Stimulated activated naive CD4-positive, alpha-beta T cell treated with Interleukin-2 at 50 U/mL for 16 hours (primary cell): ENCODE measurements at regions not wholly inside any gene's neighbourhood (a gene's known extent, or its start where the extent isn't known, plus 50 kb on each side); places are given as distances from the start of the nearest gene placed in this dataset.

Experiments used
- DNase-seq: peaks from one replicate; lab custom pipeline; 2025; lab: John Stamatoyannopoulos, UW

GRCh38 chr5:39891376-39891775, 466.6 kb upstream of the DAB2 start:
- DNase-seq, result no peak

DNA sequence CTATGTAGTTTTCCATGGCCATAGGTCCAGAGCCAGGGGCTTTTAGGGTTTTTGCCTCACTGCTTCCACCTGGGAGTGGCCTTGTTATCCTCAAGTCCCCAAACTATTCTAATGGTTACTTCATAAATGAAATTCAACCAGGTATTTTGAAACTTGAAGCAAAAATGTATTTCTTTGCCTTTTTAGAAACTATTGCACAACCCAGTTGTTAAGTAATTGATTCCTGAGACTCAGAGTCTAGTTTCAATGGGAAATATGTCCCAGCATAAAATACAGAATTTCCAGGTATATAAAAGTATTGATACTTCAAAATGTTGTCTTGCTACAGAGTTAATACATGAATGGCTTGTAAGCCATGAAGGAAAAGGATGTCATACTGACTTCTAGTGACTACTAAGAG, 456.2 kb upstream of the DAB2 start:
- no peak for DNase-seq

DNA sequence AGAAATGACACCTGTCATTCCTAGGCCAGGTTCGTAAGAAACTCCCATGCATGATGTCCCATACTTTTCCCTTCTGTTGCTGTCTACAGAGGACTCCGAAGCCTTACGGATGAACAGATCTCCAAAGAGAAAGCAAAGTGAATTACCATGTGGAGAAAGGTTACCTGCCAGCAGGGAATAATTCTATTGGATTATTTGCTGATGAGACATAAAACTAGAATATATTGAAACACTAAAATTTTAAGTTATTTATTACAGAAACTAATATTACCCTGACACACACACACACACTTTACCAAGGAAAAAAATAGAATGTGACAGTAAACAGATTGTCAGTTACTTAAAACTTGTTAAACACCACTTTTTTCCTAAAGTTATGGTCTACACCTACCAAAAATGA, 452.7 kb upstream of the DAB2 start:
- DNase-seq, result no peak

DNA sequence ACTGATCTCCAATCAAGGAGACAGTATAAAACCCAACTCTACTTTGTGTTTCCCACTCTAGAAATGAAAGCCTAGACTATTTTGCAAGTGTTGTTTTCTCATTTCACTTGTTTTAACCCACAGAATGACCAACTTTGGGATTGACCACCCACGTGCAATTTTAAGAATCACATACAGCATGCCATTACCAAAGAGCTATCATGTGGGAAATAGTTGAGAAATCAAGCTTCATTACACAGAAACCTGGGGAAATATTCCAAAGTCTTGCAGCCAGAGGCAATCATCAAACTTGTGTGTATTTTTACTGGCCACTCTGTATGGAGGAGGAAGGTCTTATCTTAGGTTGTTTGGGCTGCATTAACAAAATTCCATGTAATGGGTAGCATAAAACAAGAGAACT, 451.4 kb upstream of the DAB2 start:
- no peak for DNase-seq

- no peak for DNase-seq
These were observed 445.4 kb upstream of the DAB2 start for GRCh38 chr5:39870137-39870536.

- no peak for DNase-seq
These were observed 444.6 kb upstream of the DAB2 start for GRCh38 chr5:39869396-39869795.

- DNase-seq, result no peak
These were observed 443.1 kb upstream of the DAB2 start for GRCh38 chr5:39867923-39868322.

GRCh38 chr5:39863926-39864552, 439.3 kb upstream of the DAB2 start:
- no peak for DNase-seq

DNA sequence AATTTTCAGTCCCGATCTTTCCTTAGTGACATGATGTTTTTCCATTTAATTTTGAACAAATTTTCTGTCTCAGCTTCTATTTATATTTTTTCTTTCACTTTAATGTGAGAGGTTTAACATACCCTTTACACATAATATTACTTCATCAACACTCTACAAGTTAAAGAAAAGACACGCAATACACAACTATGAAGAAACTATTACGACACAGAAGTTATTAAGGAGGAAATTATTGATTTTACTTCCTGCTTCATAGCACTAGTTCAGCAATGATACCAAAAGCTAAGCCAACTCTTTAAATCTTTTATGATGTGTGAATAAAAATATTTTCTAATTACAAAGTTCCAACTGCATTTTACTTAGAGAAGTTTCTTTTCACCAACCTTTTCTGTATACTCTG, 432.3 kb upstream of the DAB2 start:
- DNase-seq, result no peak

- no peak for DNase-seq
These were observed 430.1 kb upstream of the DAB2 start for GRCh38 chr5:39854771-39855410.

DNA sequence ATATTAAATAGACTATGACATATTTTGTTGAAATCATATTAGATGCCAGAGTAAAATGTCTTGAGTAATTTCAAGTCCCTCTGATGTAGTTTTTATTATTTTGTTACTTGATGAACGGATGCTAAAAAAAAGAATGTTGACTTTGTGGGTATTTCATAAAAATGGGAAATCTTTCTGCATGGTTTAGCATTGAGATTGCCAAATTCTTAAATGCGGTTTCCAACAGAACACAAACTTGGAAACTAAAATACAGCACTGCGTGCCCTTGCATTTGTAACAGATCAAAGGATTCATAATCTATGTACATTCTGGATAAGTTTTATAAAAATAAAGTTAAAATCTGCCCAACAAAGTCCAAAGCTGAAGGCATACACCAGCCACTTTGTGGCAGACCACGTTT, 425.5 kb upstream of the DAB2 start:
- DNase-seq, result no peak

GRCh38 chr5:39846144-39846543, 421.4 kb upstream of the DAB2 start:
- no peak for DNase-seq

DNA sequence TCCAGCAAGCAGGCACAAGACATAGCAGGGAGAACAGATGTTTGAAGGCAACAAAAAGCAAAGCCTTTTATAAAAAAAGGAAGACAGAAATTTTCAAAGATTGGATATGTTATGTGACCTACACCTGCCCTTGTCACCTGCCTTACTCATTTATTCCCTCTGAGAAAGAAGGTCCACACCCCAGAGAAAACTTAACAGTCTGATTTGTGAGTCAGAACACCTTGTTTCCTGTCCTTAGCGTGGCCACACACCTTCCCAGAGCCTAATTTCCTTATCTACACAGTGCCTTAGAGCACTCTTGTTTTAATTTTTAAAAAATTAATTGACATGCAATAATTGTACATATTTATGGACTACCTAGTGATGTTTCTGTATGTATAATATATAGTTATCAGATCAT, 419.0 kb upstream of the DAB2 start:
- DNase-seq, result no peak

GRCh38 chr5:39835371-39835770, 410.6 kb upstream of the DAB2 start:
- no peak for DNase-seq

DNA sequence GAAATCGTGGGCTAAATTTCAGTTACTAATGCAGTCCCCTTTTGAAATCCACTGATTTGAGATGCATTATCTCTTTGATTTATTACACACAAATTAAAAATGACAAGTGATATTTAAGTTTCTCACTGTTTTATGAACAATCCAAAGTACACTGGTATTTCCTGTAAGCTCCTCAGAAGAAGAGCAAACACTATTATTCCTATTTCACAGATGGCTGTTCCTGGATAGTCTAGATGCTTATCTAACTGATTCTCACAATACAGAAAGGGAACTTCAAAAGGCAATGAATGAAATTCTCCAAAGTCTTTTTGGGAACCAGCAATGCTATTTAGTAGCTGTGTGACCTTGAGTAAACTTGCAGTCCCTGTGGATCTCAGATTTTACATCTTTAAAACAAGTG, 404.7 kb upstream of the DAB2 start:
- DNase-seq, result no peak

DNA sequence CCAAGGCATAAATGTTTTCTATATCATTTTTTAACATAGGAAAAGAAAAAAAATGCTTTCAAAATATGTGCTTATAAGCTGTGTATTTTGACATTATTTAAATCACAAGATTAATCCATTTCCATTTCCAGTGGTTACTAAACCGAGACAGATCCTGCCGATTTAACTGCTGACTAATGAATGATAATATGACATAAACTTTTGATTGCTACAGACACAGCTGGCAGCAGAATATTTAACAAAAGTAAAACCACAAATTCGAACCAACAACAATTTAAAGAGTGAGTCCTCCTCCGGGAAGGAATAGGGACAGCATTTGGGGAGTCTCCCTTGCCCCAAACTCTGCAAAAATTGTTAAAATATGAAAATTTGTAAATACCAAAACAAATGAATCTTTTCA, 401.3 kb upstream of the DAB2 start:
- DNase-seq, result no peak

- DNase-seq, result no peak
These were observed 400.5 kb upstream of the DAB2 start for GRCh38 chr5:39825301-39825700.

DNA sequence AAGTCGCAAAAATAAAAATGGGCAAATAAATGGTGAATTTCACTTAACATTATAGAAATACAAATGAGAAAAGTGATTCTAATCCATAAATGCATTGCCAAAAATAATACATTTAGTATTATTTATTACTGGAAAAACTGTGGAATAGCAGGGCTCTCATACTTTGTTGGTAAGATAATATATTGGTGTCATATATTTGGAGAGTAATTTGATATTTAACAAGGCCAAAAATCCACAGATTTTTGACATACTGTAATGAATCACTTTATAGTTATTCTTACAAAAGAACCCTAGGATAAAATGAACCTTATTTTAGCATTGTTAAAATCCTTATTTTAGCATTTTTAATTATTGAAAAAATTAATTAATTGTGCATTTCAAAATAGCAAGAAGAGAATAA, 397.2 kb upstream of the DAB2 start:
- DNase-seq, result no peak

DNA sequence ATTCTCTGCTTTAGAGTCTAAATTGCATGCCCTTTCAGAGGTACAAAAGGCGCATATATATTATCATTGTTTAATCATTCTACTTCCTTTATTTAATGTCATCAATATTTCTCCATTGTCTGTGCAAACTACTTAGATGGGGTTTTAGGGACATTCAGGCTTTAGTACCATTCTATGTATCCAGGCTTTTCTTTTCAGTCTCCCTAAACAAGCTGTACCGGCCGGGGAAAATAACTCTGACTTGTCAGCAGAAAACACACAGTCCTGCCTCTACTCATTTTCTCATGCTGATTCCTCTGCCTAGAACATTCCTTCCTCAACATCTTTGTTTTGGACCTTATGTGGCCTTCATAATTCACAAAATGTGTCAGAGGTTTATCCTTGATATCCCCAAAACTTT, 392.1 kb upstream of the DAB2 start:
- no peak for DNase-seq

GRCh38 chr5:39816156-39816845, 391.5 kb upstream of the DAB2 start:
- DNase-seq, result no peak

DNA sequence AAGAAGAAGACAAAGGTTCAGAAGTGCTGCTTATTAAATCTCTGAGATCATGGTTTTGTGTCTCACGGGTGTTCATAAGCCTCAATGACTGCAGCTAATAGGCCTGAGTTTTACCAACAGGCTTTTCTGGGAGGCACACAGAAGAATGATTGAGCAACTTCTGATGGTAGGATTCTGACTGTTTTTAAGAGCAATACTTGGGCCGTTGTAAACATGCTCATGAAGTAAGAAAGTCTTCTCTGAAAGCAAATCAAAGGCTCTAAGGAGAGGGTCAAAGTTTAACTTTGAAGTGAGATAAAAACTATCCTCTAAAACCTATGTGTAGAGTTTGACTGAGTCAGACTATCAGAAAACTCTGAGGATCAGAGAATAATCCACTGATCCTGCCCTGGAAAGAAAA, 390.9 kb upstream of the DAB2 start:
- DNase-seq, result no peak

DNA sequence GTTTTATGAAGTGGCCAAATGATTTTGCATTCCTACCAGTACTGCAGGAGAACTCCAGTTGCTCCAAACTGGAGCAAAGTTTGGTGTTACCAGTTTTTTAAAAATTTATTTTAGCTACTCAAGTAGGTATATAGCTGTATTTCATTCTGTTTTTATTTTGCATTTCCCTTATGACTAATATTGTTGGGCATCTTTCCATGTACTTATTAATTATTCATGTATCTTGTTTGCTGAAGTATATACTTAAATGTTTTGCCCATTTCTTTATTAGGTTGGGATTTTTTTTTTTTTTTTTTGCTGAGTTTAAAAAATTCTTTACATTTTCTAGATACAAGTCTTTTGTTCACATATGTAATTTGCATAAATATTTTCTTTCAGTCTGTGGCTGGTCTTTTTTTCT, 386.6 kb upstream of the DAB2 start:
- DNase-seq, result no peak

GRCh38 chr5:39808656-39809055, 383.9 kb upstream of the DAB2 start:
- no peak for DNase-seq

- no peak for DNase-seq
These were observed 376.5 kb upstream of the DAB2 start for GRCh38 chr5:39801306-39801705.
